Mesodermal cell (in vitro differentiated cells): ENCODE measurements at regions not wholly inside any gene's neighbourhood (a gene's known extent, or its start where the extent isn't known, plus 50 kb on each side); places are given as distances from the start of the nearest gene placed in this dataset.

Source experiments
- H3K27ac ChIP-seq: 2 replicates; pipeline ENCODE4 v1.7.0; 2013; ENCODE audit warnings: mild to moderate bottlenecking, low read depth, low read length, moderate library complexity; ENCODE audit not compliant: severe bottlenecking
- H3K36me3 ChIP-seq: 2 replicates; pipeline ENCODE4 v1.7.1; 2013; ENCODE audit warnings: mild to moderate bottlenecking, low read length, moderate library complexity; ENCODE audit not compliant: control insufficient read depth, insufficient read depth
- H3K4me1 ChIP-seq: one replicate; pipeline ENCODE4 v1.7.1; 2013; ENCODE audit warnings: mild to moderate bottlenecking, low read length; ENCODE audit not compliant: insufficient read depth, control insufficient read depth, poor library complexity, severe bottlenecking
- H3K4me3 ChIP-seq: 2 replicates; pipeline ENCODE4 v1.7.0; 2013; ENCODE audit warnings: low read length, control low read depth, mild to moderate bottlenecking; ENCODE audit not compliant: insufficient read depth, poor library complexity, severe bottlenecking; ENCODE audit errors: extremely low read depth
- H3K9me3 ChIP-seq: 2 replicates; pipeline ENCODE4 v1.7.1; 2013; ENCODE audit warnings: mild to moderate bottlenecking, low read length, moderate library complexity; ENCODE audit not compliant: control insufficient read depth
- WGBS, 2 experiments: methylation state at CpG; one replicate each; pipeline ENCODE4 v1.1.5; 2013; ENCODE audit warnings: missing lambda C conversion rate in 2 of 2; ENCODE audit not compliant: insufficient coverage in 2 of 2; 5-methylcytosine and 5-hydroxymethylcytosine counted together

DNA sequence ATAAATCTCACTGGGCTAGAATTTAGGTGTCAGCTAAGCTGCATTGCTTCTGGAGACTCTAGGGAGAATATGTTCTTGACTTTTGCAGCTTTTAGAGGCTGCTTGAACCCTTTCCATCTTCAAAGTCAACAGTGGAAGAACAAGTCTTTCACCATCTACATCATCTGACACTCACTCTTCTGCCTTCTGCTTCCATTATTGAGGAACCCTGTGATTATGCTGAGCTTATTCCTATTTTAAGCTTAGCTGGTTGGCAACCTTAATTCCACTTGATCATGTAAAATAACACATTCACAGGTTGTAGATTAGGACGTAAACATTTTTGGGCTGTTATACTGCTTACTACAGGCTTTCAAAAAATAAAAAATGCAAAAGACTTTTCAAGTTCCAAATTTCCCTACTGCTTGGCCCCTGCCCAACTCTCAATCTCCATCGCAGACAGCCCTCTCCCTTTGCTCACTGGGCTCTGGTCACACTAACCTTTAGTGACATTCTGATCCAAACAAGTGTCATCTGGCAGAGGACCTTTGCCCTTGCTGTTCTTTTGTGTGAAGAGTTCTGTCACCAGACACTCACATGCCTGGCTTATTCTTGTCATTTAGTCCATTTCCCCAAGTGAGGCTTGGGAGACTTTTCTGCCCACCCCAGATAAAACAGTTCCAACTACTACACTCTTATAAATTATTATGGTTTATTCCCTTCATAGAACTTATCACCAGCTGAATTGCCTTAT is 1056.0 kb downstream of the STIM2 start:
- no peaks in the 10 kb centered on the region for H3K4me1 ChIP-seq
- no peaks in the 10 kb centered on the region for H3K36me3 ChIP-seq
- peak overlapping the region; percentile 67 for H3K27ac ChIP-seq
- WGBS, 2 experiments: 76 to 85% methylated on average over 1 to 2 of the region's 2 CpGs
- no peaks in the 10 kb centered on the region for H3K9me3 ChIP-seq
- H3K4me3 ChIP-seq: no peak overlapping the region

DNA sequence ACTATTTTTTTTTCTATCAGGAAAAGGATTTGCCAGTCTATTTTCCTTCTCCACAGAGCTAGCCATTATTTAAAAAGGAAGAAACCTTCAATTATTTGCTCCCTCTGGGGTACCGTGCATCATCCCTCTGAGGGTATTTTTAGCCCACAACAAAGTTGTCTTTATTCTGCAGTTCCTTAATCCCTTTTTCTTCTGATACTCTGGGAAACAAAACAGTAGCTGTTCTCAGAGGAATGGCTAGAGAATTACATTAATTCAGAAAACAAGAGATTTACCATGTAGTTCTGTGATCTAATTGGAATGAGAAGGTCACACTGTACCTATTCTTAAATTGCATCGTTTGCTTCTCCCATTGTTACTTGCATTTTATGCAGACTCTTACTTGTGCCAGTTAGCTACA is 1056.7 kb downstream of the STIM2 start:
- no peaks in the 10 kb centered on the region for H3K36me3 ChIP-seq
- no peak overlapping the region for H3K4me3 ChIP-seq
- 64% methylated on average over 1 of the region's 2 CpGs; no CpG with 5 or more reads in 1 of the 2 experiments for WGBS, 2 experiments
- peak overlapping the region; percentile 67 for H3K27ac ChIP-seq
- H3K9me3 ChIP-seq: no peaks in the 10 kb centered on the region
- H3K4me1 ChIP-seq: no peaks in the 10 kb centered on the region

DNA sequence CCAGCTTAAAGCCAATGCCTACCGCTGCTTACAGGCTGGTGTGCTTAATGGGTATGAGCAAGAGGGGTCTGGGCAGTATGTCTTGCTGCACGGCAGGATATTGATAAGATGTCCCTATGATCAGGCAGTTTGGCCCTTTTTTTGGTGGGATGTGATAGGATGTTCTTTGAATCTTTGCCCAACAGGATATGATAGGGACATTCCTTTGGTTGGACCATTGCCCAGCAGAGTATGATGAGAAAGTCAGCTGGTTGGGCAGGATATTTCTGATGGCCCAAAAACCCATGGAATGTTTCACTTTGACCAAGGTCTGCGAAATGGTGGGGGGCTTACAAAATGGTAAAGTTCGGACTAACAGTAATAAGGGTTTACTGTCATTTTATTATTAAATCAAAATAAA is 1060.6 kb downstream of the STIM2 start:
- Histone ChIP-seq H3K36me3 (no peaks in the 10 kb centered on the region), H3K27ac (no peak overlapping the region), H3K9me3 (no peaks in the 10 kb centered on the region), H3K4me3 (no peak overlapping the region), H3K4me1 (no peaks in the 10 kb centered on the region)
- WGBS, 2 experiments: 60 to 100% methylated on average over 1 to 2 of the region's 4 CpGs

DNA sequence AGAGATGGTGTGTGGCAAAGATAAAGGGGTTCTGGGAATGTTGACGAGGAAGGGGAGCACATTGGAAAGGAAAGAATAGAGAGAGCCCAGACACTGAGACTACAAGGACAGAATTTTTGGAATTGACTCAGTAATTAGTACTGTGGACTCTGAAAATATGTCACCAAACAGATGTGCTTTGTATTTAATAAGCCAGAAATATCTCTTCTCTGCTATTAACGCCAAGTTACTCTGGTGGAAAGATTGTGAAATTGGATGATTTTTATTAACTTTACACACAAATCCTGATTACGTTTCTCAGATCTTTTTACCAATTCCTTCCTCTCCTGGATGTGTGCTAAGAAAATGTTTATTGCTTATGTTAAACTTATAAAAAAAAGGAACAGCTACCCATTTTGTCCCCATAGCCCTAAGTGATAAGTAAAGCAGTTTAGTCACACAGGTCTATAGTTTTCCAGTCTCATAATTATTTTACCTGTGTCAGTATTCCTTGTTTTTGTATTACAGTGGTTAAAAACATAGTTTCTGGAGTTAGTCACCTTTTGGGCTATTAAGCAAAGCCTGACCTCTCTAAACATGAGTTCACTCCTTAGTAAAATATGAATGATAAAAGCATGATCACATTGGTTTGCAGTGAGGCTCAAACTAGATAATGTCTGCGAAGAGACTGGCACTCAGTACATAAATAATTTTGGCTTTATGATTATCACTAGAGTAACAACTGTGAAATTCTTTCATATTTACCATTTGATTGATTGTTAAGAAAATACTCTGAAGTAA is 1068.3 kb downstream of the STIM2 start:
- Histone ChIP-seq H3K27ac (no peak overlapping the region), H3K9me3 (no peaks in the 10 kb centered on the region), H3K36me3 (no peaks in the 10 kb centered on the region), H3K4me1 (no peaks in the 10 kb centered on the region), H3K4me3 (no peak overlapping the region)
- 67 to 100% methylated on average over 1 of the region's 4 CpGs for WGBS, 2 experiments

DNA sequence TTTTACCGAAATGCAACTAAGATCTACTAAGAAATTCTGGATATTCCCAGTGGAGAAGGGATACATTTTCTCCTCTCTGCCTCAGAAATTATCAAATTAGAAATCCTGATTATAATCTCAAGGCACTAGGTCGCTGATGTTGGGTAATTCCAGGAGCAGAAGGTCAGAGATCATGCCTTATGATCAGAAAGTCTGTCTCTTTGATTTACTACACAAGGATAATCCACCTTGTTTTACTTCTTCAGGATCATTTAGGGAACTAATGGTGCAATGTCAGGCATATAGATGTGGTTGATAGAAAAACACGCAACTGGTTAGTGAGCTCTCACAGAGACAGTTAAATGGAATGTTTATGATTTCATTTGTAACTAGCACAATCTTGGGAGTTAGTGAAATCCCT is 1069.7 kb downstream of the STIM2 start:
- no peaks in the 10 kb centered on the region for H3K4me1 ChIP-seq
- no peak overlapping the region for H3K4me3 ChIP-seq

DNA sequence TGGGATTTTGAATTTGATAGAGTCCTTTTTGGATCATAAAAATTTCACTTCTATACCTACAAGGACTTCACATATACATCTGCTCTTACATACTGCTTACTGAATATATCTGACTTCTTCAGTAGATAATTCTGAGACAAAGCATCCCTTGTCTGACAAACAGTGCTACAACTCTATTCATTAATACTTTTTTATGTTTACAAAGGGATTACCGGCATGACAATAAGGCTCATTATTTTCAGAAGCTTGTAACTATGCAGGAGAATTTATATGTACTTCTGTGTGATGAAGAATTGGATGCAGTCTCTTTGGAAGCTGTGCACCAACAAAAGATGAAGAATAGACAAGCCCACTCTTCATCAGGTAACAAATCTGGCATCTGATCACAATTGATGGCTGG is 1070.3 kb downstream of the STIM2 start:
- Histone ChIP-seq H3K36me3 (no peaks in the 10 kb centered on the region), H3K4me1 (no peaks in the 10 kb centered on the region), H3K4me3 (no peak overlapping the region), H3K9me3 (no peaks in the 10 kb centered on the region), H3K27ac (no peak overlapping the region)
- no CpG with 5 or more reads among the region's 1 CpG for WGBS, 2 experiments

More for the DNA sequence above, 1069.7 kb downstream of the STIM2 start:
- no CpG with 5 or more reads among the region's 3 CpGs for WGBS, 2 experiments
- no peaks in the 10 kb centered on the region for H3K9me3 ChIP-seq
- no peak overlapping the region for H3K27ac ChIP-seq
- no peaks in the 10 kb centered on the region for H3K36me3 ChIP-seq

DNA sequence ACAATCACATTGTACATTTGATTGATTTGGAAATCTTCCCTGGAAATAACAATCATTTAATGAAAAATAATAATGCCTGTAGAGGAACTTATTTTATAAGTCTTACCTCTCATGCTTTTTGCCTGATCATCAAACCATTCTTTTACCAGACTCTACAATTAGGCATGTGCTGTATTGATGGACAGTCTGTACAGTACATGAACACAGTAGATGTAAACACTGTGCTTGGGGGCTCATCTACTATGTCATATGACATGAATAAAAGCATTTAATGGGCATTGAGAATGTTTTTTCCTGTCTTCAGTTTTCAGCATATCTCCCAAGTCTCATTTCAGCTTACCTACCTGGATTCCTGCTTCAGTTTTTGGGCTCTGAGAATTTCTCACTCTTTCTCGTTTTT is 1070.9 kb downstream of the STIM2 start:
- Histone ChIP-seq H3K27ac (no peak overlapping the region), H3K4me1 (no peaks in the 10 kb centered on the region), H3K4me3 (no peak overlapping the region), H3K36me3 (no peaks in the 10 kb centered on the region), H3K9me3 (no peaks in the 10 kb centered on the region)
- no CpG with 5 or more reads among the region's 1 CpG for WGBS, 2 experiments

DNA sequence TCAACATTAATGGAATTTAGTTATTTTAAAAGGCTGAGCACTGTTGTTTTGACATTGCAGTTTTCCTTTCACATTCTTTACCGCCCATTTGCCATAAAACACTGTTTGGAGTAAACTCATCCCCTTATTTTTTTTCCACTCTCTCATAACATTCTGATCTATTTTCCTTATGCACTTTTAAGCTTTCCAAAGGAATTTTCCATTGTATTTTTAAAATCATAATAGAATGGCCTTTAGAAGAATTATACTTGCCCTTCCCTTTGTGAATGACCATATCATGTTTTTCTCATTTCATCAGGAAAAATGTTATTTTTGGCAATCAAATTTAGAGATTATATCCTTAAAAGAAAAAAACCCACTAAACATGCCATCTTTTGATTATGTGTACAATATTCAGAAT is 1074.2 kb downstream of the STIM2 start:
- no peak overlapping the region for H3K4me3 ChIP-seq
- H3K9me3 ChIP-seq: no peaks in the 10 kb centered on the region
- no peaks in the 10 kb centered on the region for H3K4me1 ChIP-seq
- no peak overlapping the region for H3K27ac ChIP-seq
- no peaks in the 10 kb centered on the region for H3K36me3 ChIP-seq
- WGBS, 2 experiments: no CpG with 5 or more reads among the region's 1 CpG

DNA sequence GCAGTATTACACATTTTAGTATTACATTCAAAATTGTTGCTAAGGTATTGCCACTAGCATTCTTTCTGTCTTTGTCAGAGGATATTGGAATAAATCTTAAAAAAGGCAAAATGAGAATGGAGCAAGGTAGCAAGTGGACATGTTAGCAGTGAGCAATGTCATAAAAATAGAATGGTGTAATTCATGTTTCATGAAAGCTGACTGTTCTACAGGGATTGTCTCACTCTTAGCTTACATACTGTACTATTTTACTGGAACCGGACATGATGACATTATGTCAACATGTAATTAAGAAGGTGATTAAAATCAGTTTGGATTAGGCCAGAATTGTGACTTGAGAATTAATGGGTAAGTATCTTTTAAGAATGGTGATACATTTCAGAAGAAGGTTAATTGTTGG is 1086.2 kb downstream of the STIM2 start:
- H3K4me3 ChIP-seq: no peak overlapping the region
- H3K4me1 ChIP-seq: no peaks in the 10 kb centered on the region
- no peaks in the 10 kb centered on the region for H3K36me3 ChIP-seq
- 100% methylated on average over 1 of the region's 1 CpG; no CpG with 5 or more reads in 1 of the 2 experiments for WGBS, 2 experiments
- no peaks in the 10 kb centered on the region for H3K9me3 ChIP-seq
- H3K27ac ChIP-seq: no peak overlapping the region

DNA sequence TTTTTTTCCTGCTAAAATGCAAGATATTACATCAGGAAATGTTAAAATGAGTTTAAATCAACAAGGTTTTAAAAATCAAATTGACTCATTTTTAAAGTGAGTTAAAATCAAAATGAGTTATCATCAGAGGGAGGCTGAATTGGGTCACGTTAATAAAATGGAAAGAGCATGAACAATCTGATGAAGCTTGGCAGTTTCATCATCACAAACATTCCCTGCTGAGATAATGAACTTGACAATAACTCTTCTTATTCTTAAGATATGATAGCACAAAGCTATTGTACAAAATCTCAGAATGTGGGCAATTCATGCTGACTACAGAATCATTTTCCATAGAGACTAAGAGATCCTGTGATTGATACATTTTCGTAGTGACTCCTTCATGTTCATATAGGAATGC is 1086.7 kb downstream of the STIM2 start:
- no peaks in the 10 kb centered on the region for H3K36me3 ChIP-seq
- no peaks in the 10 kb centered on the region for H3K9me3 ChIP-seq
- no peak overlapping the region for H3K27ac ChIP-seq
- WGBS, 2 experiments: 100% methylated on average over 1 of the region's 2 CpGs; no CpG with 5 or more reads in 1 of the 2 experiments
- no peaks in the 10 kb centered on the region for H3K4me1 ChIP-seq
- H3K4me3 ChIP-seq: no peak overlapping the region

DNA sequence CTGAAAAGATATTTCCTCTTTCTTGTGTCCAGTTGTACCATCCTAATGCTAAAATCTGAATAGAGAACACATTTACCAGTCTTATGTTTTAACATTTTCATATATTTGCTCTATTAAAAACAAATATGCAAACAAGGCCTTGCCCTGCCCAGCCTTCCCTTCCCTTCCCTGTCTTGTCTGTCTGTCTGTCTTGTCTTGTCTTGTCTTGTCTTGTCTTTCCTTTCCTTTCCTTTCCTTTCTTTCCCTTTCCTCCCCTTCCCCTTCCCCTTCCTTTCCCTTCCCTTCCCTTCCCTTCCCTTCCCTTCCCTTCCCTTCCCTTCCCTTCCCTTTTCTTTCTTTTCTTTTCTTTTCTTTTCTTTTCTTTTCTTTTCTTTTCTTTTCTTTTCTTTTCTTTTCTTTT is 1103.5 kb downstream of the STIM2 start:
- no peaks in the 10 kb centered on the region for H3K4me1 ChIP-seq
- H3K36me3 ChIP-seq: no peaks in the 10 kb centered on the region
- no peak overlapping the region for H3K27ac ChIP-seq
- no peaks in the 10 kb centered on the region for H3K9me3 ChIP-seq
- no peak overlapping the region for H3K4me3 ChIP-seq
